KBM-7 (cell line): ENCODE measurements at regions not wholly inside any gene's neighbourhood (a gene's known extent, or its start where the extent isn't known, plus 50 kb on each side); places are given as distances from the start of the nearest gene placed in this dataset.
"Not testable (repeated sequence)": the region's sequence is repeated elsewhere in the genome, so short reads cannot be mapped to it uniquely, and the experiment has no call there.

Experiments
- DNase-seq: peaks from one replicate; pipeline ENCODE4 v3.0.0-alpha.2; 2015
- in situ Hi-C: fragments of 300-500 bp; cut with MboI; formaldehyde crosslinking; loops from 2 replicates; pipeline ENCODE4 v1.14.3; 2020; ENCODE audit warnings: low sequenced_read_pairs, low pct_unique_long_range_greater_than_20kb, mixed read lengths

DNA sequence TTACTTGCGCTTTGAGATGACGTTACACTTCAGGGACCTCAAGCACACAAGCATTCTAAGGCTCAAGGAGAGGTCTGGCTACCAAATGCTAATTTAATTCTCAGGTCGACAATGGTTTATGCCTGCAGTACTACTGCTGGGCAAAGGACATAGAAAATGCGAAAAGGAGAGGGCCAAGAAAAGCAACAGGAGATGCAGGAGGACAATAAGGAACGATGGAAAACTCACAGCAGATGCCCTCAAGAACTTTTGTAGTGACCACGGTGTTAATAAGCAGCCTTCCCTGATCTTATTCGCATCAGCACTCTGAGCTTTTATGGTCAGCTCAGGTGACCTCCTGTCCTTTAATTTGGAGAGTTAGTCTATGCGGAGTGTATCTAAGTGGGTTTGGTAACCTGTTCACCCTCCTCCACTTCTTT, 146.3 kb downstream of the GPR85 start:
- in situ Hi-C loops = no loop called here
- DNase-seq = no peak

DNA sequence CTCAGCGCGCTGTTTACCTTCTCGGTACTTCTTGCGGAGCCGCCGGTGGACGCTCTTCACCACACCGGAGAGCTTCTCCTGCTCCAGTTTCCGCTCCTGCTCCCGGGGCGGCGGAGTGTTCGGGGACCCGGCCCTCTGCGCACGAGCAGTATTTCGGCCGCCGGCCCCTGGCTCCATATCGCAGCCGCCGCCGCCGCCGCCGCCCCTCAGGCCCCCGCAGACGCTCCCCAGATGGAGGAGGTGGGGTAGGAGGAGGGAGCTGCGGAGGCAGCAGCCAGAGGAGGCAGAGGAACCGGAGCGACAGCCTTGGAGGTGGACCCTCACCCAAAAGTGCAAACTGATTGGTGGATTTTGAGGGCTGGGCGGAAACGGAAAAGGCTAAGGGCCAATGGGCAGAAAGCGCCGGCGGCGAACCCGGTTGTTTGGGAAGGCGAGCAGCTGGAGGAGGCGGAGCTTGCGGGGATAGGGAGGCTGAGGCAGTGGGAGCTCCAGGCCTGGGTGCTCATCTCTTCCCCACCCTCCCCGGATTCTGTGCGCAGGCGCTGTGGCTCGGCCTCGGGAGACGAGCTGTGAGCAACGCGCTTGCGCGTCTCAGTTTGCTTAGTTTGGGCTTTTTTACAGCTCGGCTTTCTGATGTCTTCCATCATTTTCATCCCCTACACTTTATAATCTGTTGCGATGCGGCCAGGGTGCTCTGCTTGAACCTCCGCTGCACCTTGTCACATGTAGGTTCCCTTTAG, 146.9 kb downstream of the GPR85 start:
- peak; percentile 100 for DNase-seq
- in situ Hi-C loops = no loop called here

DNA sequence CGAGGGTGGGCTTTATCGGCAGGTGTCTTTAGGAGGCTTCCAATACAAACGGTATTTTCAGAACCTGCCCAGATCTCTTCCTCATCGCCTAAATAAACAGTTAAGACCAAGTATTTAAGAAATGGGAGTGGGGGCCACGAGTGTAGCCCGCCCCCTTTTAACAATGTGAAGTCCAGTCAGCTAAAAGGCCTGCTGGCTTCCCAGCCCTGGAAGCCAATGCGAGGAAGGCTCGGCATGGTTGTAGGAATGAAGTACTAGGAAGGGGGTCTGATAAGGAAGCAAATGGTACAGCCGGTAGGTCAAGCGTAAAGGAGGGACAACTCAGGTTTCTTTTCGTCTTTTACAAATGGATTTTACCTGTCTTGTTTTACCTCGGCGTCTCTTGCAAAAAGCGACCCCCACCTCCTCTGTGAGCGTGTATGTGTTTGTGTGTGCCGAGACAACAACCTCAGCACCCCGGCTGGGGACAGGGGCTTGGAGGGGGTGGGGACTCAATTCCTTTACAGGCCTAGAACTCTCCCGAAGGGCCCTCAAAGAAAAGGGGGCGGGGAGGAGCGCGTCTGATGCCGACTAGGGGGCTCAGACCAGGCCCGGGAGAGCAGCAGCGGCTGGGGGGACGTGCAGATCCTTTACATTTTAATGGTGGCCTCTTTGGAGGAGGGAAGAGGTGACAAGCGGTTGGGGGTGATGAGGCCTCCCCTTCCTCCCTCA, 147.6 kb downstream of the GPR85 start:
- DNase-seq = peak; percentile 38
- in situ Hi-C loops = no loop called here

DNA sequence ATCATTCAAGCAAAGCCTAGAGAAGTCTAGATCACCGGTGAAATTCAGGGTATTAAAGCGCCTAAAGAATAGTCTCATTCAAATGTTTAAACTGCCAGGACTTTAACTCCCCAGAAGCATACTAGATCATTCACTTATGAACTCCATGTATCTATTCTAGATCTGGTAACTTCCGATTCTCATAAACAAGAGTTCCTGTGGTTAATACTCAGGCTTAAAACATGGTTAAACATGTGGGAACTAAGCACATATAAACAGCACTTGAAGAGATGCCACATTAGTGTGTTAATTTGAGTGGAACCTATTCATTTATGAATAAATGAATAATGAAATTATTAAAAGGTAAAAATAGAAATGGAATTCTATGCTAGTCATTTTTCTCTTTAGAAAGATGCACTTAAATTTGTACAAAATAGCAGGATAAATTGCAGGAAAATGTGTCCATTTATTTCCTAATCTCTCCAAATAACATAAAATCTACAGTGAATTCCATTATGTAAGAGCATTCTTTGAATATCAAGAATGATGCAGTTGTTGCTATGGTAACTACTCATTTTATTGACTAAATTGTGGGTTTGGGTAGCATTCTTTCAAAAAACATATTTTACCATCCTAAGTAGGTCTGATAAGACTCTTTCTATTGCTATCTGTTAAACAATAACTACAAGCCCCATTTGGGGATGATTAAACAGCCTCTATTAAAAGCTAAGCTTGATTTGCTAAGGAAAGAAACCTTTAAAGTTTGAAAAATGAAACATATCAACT, 147.6 kb upstream of the TMEM168 start:
- DNase-seq = no peak

DNA sequence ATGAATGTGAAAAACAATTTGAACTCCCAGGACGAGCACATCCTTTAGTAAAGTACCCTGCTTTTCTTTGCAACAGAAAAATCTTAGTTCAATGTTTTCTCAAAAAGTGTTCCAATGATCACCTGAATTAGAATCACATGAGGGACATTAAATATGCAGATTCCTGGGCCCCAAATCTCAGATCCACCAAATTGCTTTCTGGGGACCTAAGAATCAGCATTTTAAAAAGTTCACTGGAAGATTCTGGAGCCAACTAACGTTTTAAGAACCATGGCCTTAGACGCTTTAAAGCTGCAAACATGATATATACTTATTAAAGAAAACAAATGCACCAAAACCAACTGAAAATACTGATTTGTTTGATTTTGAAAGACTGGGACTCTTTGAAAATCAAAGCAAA, 143.4 kb upstream of the TMEM168 start:
- in situ Hi-C loops = no loop called here
- DNase-seq = no peak

More for the DNA sequence above, 147.6 kb upstream of the TMEM168 start:
- in situ Hi-C loops = no loop called here

- peak; percentile 32 for DNase-seq
- in situ Hi-C loops = no loop called here
Observed at GRCh38 chr7:112930787-112931186, 140.6 kb upstream of the TMEM168 start.

DNA sequence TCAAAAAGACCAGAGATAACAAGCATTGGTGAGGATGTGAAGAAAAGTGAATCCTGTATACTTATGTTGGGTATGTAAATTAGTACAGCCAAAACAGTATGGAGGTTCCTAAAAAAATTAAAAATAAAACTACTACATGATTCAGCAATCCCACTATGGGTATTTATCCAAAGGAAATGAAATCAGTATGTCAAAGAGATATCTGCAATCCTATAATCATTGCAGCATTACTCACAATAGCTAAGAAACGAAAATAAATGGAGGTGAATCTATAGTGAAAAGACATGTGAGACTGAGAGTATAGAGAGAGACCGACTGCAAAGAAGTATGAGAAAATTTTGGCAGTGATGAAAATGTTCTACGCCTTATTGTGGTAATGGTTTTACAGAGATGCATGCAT, 139.2 kb upstream of the TMEM168 start:
- no peak for DNase-seq
- in situ Hi-C loops = no loop called here

GRCh38 chr7:112926018-112926417, 135.8 kb upstream of the TMEM168 start:
- in situ Hi-C loops = no loop called here

GRCh38 chr7:112922546-112922945, 132.4 kb upstream of the TMEM168 start:
- in situ Hi-C loops, DNase-seq: not testable (repeated sequence)

More at GRCh38 chr7:112926018-112926417, 135.8 kb upstream of the TMEM168 start:
- DNase-seq = no peak

GRCh38 chr7:112916431-112916830, 126.2 kb upstream of the TMEM168 start:
- DNase-seq, in situ Hi-C loops: not testable (repeated sequence)

- DNase-seq = no peak
- in situ Hi-C loops = no loop called here
Observed at GRCh38 chr7:112908086-112908485, 117.9 kb upstream of the TMEM168 start.

DNA sequence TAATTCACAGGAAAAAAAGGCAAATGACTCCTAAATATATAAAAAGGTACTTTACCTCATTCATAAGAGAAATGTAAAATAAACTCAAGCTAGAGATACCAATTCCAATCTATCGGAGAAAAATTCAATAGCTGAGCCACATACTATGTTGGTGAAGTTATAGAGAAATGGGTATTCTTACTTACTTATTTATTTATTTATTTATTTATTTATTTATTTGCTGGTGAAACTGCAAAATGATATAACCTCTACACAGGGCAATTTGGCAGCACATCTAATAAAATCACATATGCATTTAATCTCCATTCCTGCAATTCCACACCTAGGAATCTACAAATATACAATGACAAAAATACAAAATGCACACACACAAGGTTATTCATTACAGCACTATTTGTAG, 117.5 kb upstream of the TMEM168 start:
- in situ Hi-C loops = no loop called here
- no peak for DNase-seq

DNA sequence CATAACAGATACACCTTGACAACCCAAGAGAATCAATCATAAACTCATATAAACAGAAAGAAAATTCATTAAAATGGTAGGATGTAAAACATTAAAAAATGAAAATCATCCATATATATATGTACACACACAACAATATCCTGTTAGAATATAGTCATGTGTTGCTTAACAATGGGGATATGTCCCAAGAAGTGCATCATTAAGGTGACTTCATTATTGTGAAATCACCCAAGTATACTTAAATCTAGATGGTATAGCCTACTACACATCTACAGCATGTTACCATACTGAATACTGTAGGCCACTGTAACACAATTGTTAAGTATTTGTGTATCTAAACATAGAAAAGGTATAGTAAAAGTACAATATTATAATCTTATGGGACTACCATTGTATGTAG, 115.8 kb upstream of the TMEM168 start:
- no peak for DNase-seq
- in situ Hi-C loops = no loop called here

- in situ Hi-C loops = no loop called here
- no peak for DNase-seq
Observed at GRCh38 chr7:112905413-112905812, 115.2 kb upstream of the TMEM168 start.

GRCh38 chr7:112898432-112899290, 108.5 kb upstream of the TMEM168 start:
- in situ Hi-C loops = loop anchor here (25.0 kb wide), 1 partner anchor 336 kb away; no protein-coding TSS in a partner anchor

DNA sequence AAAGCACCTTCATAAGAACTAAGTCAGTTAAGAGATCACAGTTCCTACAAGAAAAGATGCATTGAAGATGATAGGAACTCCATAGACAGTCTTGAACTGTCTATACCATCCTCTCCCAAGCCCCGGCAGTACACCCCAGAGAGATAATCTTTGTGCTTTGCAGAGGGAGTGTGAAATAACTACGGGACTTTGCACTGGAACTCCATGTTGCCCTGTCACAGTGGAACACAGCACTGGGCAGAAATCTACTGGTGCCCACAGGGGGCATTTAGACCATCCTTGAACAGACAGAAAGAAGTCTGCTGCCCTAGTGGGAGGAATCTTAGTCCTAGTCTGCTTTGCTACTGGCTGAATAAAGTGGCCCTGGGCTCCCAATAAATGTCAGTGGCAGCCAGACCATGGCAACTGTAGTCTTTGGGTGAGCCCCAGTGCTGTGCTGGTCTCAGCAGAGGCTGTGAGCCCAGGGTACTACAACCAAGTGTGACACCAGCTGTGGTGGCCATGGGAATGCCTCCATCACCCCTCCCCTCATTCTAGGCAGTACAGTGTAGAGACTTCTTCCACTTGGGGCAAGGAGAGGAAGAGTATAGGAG, 107.7 kb upstream of the TMEM168 start:
- in situ Hi-C loops = loop anchor here (25.0 kb wide), 1 partner anchor 336 kb away; no protein-coding TSS in a partner anchor
- no peak for DNase-seq

More at GRCh38 chr7:112898432-112899290, 108.5 kb upstream of the TMEM168 start:
- peak; percentile 81 for DNase-seq

GRCh38 chr7:112896026-112896601, 105.9 kb upstream of the TMEM168 start:
- in situ Hi-C loops = loop anchor here (25.0 kb wide), 1 partner anchor 334 kb away; no protein-coding TSS in a partner anchor
- no peak for DNase-seq

- DNase-seq = no peak
- in situ Hi-C loops = loop anchor here (25.0 kb wide), 1 partner anchor 330 kb away; no protein-coding TSS in a partner anchor
Observed at GRCh38 chr7:112892263-112892662, 102.1 kb upstream of the TMEM168 start.
